Small intestine (tissue), 7 donors: ENCODE measurements at regions not wholly inside any gene's neighbourhood (a gene's known extent, or its start where the extent isn't known, plus 50 kb on each side); places are given as distances from the start of the nearest gene placed in this dataset.

ENCODE experiments used
- DNase-seq, 2 donors: peaks; one replicate each; pipeline versions ENCODE4 v3.0.0 to v3.0.0-alpha.2; 2013
- FAIRE-seq: peaks from 2 replicates; lab custom pipeline; 2012; peaks lifted over from hg19 to GRCh38; lab: Jason Lieb, UNC
- H3K27ac ChIP-seq, 3 donors: one replicate each; pipeline ENCODE4 v1.5.1; 2013; ENCODE audit warnings: low read length in 2 of 3, mild to moderate bottlenecking in 2 of 3, control low read depth in 1 of 3, inconsistent platforms in 1 of 3, low read depth in 1 of 3, moderate library complexity in 1 of 3
- H3K27me3 ChIP-seq, 3 donors: one replicate each; pipeline ENCODE4 v1.6.1; 2013; ENCODE audit warnings: low read length in 3 of 3, inconsistent platforms in 1 of 3; ENCODE audit not compliant: control insufficient read depth in 3 of 3, insufficient read depth in 3 of 3
- H3K36me3 ChIP-seq, 3 donors: one replicate each; pipeline ENCODE4 v1.6.1; 2013; ENCODE audit warnings: low read length in 3 of 3, inconsistent platforms in 1 of 3, low read depth in 1 of 3, mild to moderate bottlenecking in 1 of 3, moderate library complexity in 1 of 3; ENCODE audit not compliant: control insufficient read depth in 3 of 3, insufficient read depth in 2 of 3
- H3K4me1 ChIP-seq, 3 donors: one replicate each; pipeline ENCODE4 v1.6.1; 2013; ENCODE audit warnings: low read length in 2 of 3, inconsistent platforms in 1 of 3, low read depth in 1 of 3, mild to moderate bottlenecking in 1 of 3, moderate library complexity in 1 of 3; ENCODE audit not compliant: control insufficient read depth in 3 of 3, insufficient read depth in 2 of 3
- H3K4me3 ChIP-seq, 3 donors: one replicate each; pipeline ENCODE4 v1.5.1; 2013; ENCODE audit warnings: low read length in 3 of 3, control low read depth in 1 of 3, inconsistent platforms in 1 of 3, low read depth in 1 of 3, mild to moderate bottlenecking in 1 of 3, moderate library complexity in 1 of 3
- H3K9me3 ChIP-seq, 2 donors: one replicate each; pipeline ENCODE4 v1.6.1; 2013; ENCODE audit warnings: low read depth in 1 of 2, low read length in 1 of 2; ENCODE audit not compliant: control insufficient read depth in 2 of 2, insufficient read depth in 1 of 2
- WGBS, 3 donors: extraction: QIAGEN DNeasy Blood & Tissue Kit; methylation state at CpG; one replicate each; pipeline ENCODE4 v1.1.7; 2013; 5-methylcytosine and 5-hydroxymethylcytosine counted together
- donor health status: healthy with polysubstance abuse.
- donor health status: control.
- donor health status: control.
- donor health status: Bipolar disorder and iron deficiency.
- donor health status: healthy.

GRCh38 chr4:66339007-66339406 lies 668.7 kb upstream of the EPHA5 start:
- Histone ChIP-seq H3K4me3 (no peak overlapping the region), H3K4me1 (no peaks in the 10 kb centered on the region), H3K27me3 (no peaks in the 10 kb centered on the region), H3K36me3 (no peaks in the 10 kb centered on the region), H3K27ac (no peak overlapping the region), H3K9me3 (no peaks in the 10 kb centered on the region)
- WGBS, 3 donors = 85 to 90% (median 88%) methylated on average over 3 of the region's 3 CpGs
- no peak for FAIRE-seq
- no peak for DNase-seq

- Histone ChIP-seq H3K27ac (no peak overlapping the region), H3K4me3 (no peak overlapping the region), H3K36me3 (no peaks in the 10 kb centered on the region), H3K4me1 (no peaks in the 10 kb centered on the region), H3K27me3 (no peaks in the 10 kb centered on the region), H3K9me3 (no peaks in the 10 kb centered on the region)
- no peak for DNase-seq
- FAIRE-seq = no peak
Observed at GRCh38 chr4:66331761-66332160, 661.5 kb upstream of the EPHA5 start.

GRCh38 chr4:66330125-66330524 lies 659.8 kb upstream of the EPHA5 start:
- DNase-seq (no peak), FAIRE-seq (no peak)
- Histone ChIP-seq H3K27ac (no peak overlapping the region), H3K9me3 (no peaks in the 10 kb centered on the region), H3K36me3 (no peaks in the 10 kb centered on the region), H3K4me3 (no peak overlapping the region), H3K27me3 (no peaks in the 10 kb centered on the region), H3K4me1 (no peaks in the 10 kb centered on the region)
- WGBS, 3 donors = 85 to 86% (median 86%) methylated on average over 3 of the region's 3 CpGs

- H3K4me3 ChIP-seq = no peak overlapping the region
- 55 to 70% (median 58%) methylated on average over 5 of the region's 5 CpGs for WGBS, 3 donors
Observed at GRCh38 chr4:66328803-66329574, 658.7 kb upstream of the EPHA5 start.

GRCh38 chr4:66307641-66308438 lies 637.6 kb upstream of the EPHA5 start:
- FAIRE-seq (no peak), DNase-seq (no peak)
- no peak overlapping the region for H3K27ac ChIP-seq
- no peaks in the 10 kb centered on the region for H3K27me3 ChIP-seq
- H3K36me3 ChIP-seq = no peaks in the 10 kb centered on the region
- H3K4me1 ChIP-seq = no peaks in the 10 kb centered on the region
- 34 to 46% (median 40%) methylated on average over 3 of the region's 3 CpGs for WGBS, 3 donors
- peaks cover 0 to 8% of the 10 kb centered on the region in 2 donors for H3K9me3 ChIP-seq
- no peak overlapping the region for H3K4me3 ChIP-seq

More at GRCh38 chr4:66328803-66329574, 658.7 kb upstream of the EPHA5 start:
- H3K27ac ChIP-seq = no peak overlapping the region
- DNase-seq = no peak
- no peaks in the 10 kb centered on the region for H3K27me3 ChIP-seq
- no peaks in the 10 kb centered on the region for H3K9me3 ChIP-seq
- FAIRE-seq = no peak
- no peaks in the 10 kb centered on the region for H3K4me1 ChIP-seq
- no peaks in the 10 kb centered on the region for H3K36me3 ChIP-seq

GRCh38 chr4:66300336-66300934 lies 630.1 kb upstream of the EPHA5 start:
- no peaks in the 10 kb centered on the region for H3K36me3 ChIP-seq
- no peaks in the 10 kb centered on the region for H3K4me1 ChIP-seq
- FAIRE-seq = no peak
- 0 to 52% (median 45%) methylated on average over 1 to 2 of the region's 2 CpGs for whole genome bisulfite sequencing, 3 donors
- H3K4me3 ChIP-seq = no peak overlapping the region
- H3K27ac ChIP-seq = no peak overlapping the region
- no peaks in the 10 kb centered on the region for H3K27me3 ChIP-seq
- H3K9me3 ChIP-seq = no peaks in the 10 kb centered on the region
- no peak for DNase-seq

GRCh38 chr4:66298569-66298968 lies 628.3 kb upstream of the EPHA5 start:
- DNase-seq (no peak), FAIRE-seq (no peak)
- WGBS, 3 donors = 10 to 42% (median 36%) methylated on average over 1 of the region's 1 CpG

GRCh38 chr4:66297703-66298102 lies 627.4 kb upstream of the EPHA5 start:
- H3K4me1 ChIP-seq = no peaks in the 10 kb centered on the region
- H3K36me3 ChIP-seq = no peaks in the 10 kb centered on the region
- H3K27ac ChIP-seq = no peak overlapping the region
- no peaks in the 10 kb centered on the region for H3K27me3 ChIP-seq
- WGBS, 3 donors = 52 to 55% (median 54%) methylated on average over 1 of the region's 1 CpG
- H3K4me3 ChIP-seq = no peak overlapping the region
- no peaks in the 10 kb centered on the region for H3K9me3 ChIP-seq
- DNase-seq (no peak), FAIRE-seq (no peak)

More at GRCh38 chr4:66298569-66298968, 628.3 kb upstream of the EPHA5 start:
- Histone ChIP-seq H3K4me1 (no peaks in the 10 kb centered on the region), H3K36me3 (no peaks in the 10 kb centered on the region), H3K4me3 (no peak overlapping the region), H3K27ac (no peak overlapping the region), H3K27me3 (no peaks in the 10 kb centered on the region), H3K9me3 (no peaks in the 10 kb centered on the region)
